BJ (cell line): ENCODE measurements at regions not wholly inside any gene's neighbourhood (a gene's known extent, or its start where the extent isn't known, plus 50 kb on each side); places are given as distances from the start of the nearest gene placed in this dataset.

Experiments
- CTCF ChIA-PET: fragments of 350-600 bp; formaldehyde crosslinking; extraction: SDS; loops from one replicate; lab custom pipeline; 2021; ENCODE audit warnings: antibody characterized with exemption, inconsistent platforms; lab: Yijun Ruan, JAX
- POLR2A ChIA-PET: fragments of 300-600 bp; sonication (Branson Sonifier 250); formaldehyde crosslinking; extraction: SDS; loops from one replicate; lab custom pipeline; 2021; ENCODE audit warnings: antibody characterized with exemption; lab: Charles Lee
- DNase-seq: peaks from one replicate; pipeline ENCODE4 v3.0.0-alpha.2; 2011; ENCODE audit warnings: low read depth
- H3K27me3 ChIP-seq: 2 replicates; pipeline ENCODE4 v1.6.0; 2011; ENCODE audit warnings: low read length; ENCODE audit not compliant: control insufficient read depth, insufficient read depth
- H3K36me3 ChIP-seq: 2 replicates; pipeline ENCODE4 v1.5.1; 2011; ENCODE audit warnings: low read length; ENCODE audit not compliant: control insufficient read depth, insufficient read depth
- H3K4me3 ChIP-seq: 2 replicates; pipeline ENCODE4 v1.5.1; 2011; ENCODE audit warnings: low read depth, mild to moderate bottlenecking, control low read depth, low read length
- CTCF ChIP-seq: IDR thresholded peaks from 2 replicates; pipeline ENCODE4 v1.5.1; 2011; ENCODE audit warnings: low read depth, mild to moderate bottlenecking, control low read depth, inconsistent platforms, low read length, moderate library complexity; ENCODE audit not compliant: insufficient read depth

DNA sequence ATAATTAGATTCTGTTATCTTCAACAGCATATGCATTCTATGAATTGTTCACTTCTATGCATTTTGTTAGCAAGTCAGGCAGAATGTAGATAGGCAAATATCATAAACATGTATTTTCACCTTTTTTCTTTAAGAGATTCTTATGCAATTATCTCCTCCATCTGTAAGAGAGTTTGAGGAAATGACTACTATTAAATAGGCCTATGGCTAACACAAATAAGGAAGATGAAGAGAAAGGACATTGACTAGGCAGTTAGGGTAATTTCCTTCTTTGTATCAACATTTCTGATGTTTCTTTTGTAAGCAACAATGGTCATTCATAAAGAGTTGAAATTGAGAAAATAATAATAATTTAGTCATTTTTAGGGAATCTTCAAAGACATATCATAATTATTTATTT lies 145.2 kb upstream of the CDH12 start:
- no peak for TF ChIP-seq CTCF
- H3K4me3 ChIP-seq = no peak overlapping the region
- ChIA-PET POLR2A (no interaction called here), CTCF (no interaction called here)
- no peaks in the 10 kb centered on the region for H3K36me3 ChIP-seq
- no peak for DNase-seq
- H3K27me3 ChIP-seq = no peaks in the 10 kb centered on the region

GRCh38 chr5:22988937-22989336 lies 135.8 kb upstream of the CDH12 start:
- POLR2A ChIA-PET = no interaction called here
- Histone ChIP-seq H3K36me3 (no peaks in the 10 kb centered on the region), H3K4me3 (no peak overlapping the region), H3K27me3 (no peaks in the 10 kb centered on the region)
- no peak for TF ChIP-seq CTCF
- no peak for DNase-seq
- CTCF ChIA-PET = no interaction called here

DNA sequence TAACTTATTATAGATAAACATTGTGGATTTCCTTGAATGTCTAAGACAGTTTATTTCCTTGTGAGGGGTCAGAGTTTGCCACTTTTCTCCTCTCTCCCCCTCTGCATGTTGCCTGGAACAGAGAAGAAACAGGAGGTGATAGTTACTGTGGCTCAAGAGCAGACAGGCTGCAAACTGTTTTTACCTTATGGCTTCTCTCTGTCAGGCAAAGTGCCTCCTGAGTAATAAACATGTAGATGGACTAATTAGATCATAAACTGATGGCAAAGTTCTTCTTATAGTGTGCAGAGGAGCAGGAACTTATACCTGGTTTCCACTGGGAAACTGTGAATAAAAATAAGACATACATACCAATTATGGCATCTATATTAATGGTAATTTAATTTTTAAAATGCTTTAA lies 133.1 kb upstream of the CDH12 start:
- DNase-seq = no peak
- Histone ChIP-seq H3K36me3 (no peaks in the 10 kb centered on the region), H3K4me3 (no peak overlapping the region), H3K27me3 (no peaks in the 10 kb centered on the region)
- ChIA-PET CTCF (no interaction called here), POLR2A (no interaction called here)
- no peak for TF ChIP-seq CTCF

- Histone ChIP-seq H3K36me3 (no peaks in the 10 kb centered on the region), H3K4me3 (no peak overlapping the region), H3K27me3 (no peaks in the 10 kb centered on the region)
- TF ChIP-seq CTCF = no peak
- CTCF ChIA-PET = no interaction called here
- POLR2A ChIA-PET = no interaction called here
- DNase-seq = no peak
These were observed 132.3 kb upstream of the CDH12 start for GRCh38 chr5:22985446-22985845.

DNA sequence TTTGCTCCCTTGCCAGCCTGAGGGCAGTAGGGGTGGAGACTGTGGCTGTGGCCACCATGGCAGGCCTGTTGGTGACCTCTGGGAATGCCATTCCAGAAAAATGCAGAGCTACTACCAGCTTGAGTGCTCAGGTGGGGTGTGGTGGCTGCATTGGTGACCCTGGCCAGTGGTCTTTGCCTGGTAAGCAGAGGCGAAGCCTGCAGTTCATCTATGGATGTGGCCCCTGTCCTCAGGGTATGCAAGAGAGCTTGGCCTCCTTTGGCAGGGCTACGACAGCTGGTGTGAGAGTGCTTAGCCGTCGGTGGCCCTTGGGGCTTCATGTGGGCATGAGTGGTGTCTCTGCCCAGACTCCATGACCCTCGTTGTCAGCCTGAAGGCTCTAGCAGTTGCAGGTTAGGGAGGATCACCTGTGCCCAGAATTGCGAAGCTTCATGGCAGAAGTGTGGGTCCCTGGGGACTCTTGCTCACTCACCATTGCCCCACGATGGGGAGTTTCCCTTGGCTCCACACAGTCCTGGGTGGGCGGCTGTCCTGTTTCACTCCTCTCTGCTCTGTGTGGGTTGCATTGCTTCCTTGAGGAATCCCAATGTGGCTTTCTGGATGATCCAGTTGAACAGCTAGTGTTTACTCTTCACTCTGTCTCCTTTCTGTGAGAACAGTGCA lies 117.9 kb upstream of the CDH12 start:
- ChIA-PET CTCF (no interaction called here), POLR2A (no interaction called here)
- Histone ChIP-seq H3K27me3 (no peaks in the 10 kb centered on the region), H3K4me3 (no peak overlapping the region), H3K36me3 (no peaks in the 10 kb centered on the region)
- no peak for TF ChIP-seq CTCF
- no peak for DNase-seq
